ENCODE measurements at regions not wholly inside any gene's neighbourhood (a gene's known extent, or its start where the extent isn't known, plus 50 kb on each side); places are given as distances from the start of the nearest gene placed in this dataset.

DNA sequence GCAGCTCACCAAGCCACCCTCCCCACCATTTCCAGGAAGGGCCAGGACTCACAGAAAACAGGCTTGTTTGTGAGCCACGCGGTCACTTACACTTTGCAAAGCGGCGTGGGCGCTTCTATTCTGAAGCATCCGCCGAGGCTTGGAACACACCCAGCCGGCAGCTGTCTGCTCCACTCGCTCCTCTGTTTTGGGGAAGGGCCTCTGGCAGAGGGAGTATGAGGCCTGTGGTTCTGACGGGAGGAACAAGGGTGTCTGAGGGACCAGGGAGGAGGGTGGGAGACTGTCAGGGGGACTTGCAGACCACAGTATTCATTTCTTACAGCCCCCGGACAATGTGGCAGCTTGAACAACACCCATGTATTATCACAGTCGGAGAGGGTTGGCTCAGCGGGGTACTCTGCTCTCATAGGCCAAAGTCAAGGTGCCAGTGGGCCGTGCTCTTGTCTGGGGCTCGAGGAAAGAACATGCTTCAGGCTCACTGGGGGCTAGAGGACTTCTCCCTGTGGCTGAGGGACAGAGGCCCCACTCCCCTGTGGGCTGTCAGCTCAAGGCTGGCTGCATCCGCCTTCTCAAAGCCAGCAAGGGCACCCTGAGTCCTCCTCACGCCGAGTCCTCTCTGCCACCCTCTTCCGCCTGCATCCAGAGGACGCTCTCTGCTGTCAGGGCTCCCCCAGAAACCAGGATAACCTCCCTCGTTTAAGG is 60.4 kb upstream of the FAM20C start:
- Histone ChIP-seq H4K5ac (ENCODE audit: low read depth, low read length) (peak overlapping the region; percentile 48; the same call in 1 of the 2 replicates), H3K4me1 (ENCODE audit: control insufficient read depth, insufficient read depth, low read length) (peaks cover 7% of the 10 kb centered on the region; the same call in 1 of the 2 replicates), H4K20me1 (ENCODE audit: insufficient read depth, low read length) (no peaks in the 10 kb centered on the region), H3K36me3 (ENCODE audit: control insufficient read depth, insufficient read depth, low read length) (no peaks in the 10 kb centered on the region), H3K56ac (ENCODE audit: extremely low read depth, insufficient read depth, low read length) (no peak overlapping the region), H3K4me3 (ENCODE audit: insufficient read depth, low read depth, low read length) (no peak overlapping the region), H3K27me3 (ENCODE audit: control insufficient read depth, insufficient read depth, low read length) (peaks cover 11% of the 10 kb centered on the region), H4K8ac (ENCODE audit: low read depth in 2 of 2, low read length in 2 of 2) (peak overlapping the region in 1 of 2 experiments; percentile 12; a peak in 1 of 4 replicates), H2BK120ac (ENCODE audit: low read depth, low read length) (peak overlapping the region; percentile 49; the same call in 1 of the 2 replicates), H2AK5ac (ENCODE audit: low read depth, low read length) (no peak overlapping the region), H3K9me3 (ENCODE audit: control insufficient read depth, insufficient read depth, low read length) (no peaks in the 10 kb centered on the region), H3K4me2 (ENCODE audit: low read depth, low read length) (no peak overlapping the region), H3K18ac (ENCODE audit: low read depth, low read length) (no peak overlapping the region), H3K9me1 (ENCODE audit: insufficient read depth, low read length) (no peaks in the 10 kb centered on the region), H2BK15ac (ENCODE audit: low read depth, low read length) (no peak overlapping the region; the same call in 1 of the 3 replicates), H2AK9ac (replicated peaks; ENCODE audit: low read depth, low read length, poor library complexity) (peak overlapping the region; percentile 82), H3K4ac (ENCODE audit: low read depth, low read length) (0 out of 2 replicates have a peak overlapping the region, but pooled peaks have one; percentile 22), H3K9ac (ENCODE audit: low read depth, low read length) (no peak overlapping the region), H2BK20ac (ENCODE audit: low read depth, low read length) (no peak overlapping the region), H3K79me1 (ENCODE audit: low read depth in 1 of 2, low read length in 2 of 2) (no peaks in the 10 kb centered on the region), H3K14ac (replicated peaks; ENCODE audit: low read depth, low read length) (0 out of 2 replicates have a peak overlapping the region, but pooled peaks have one; percentile 48), H2AFZ (replicated peaks; ENCODE audit: low read length, poor library complexity) (peak overlapping the region; percentile 69), H3K27ac (ENCODE audit: insufficient read depth, low read length) (no peak overlapping the region), H3K23ac (ENCODE audit: low read depth, low read length) (no peak overlapping the region), H4K91ac (ENCODE audit: insufficient read depth, low read depth, low read length) (no peak overlapping the region), H2BK5ac (ENCODE audit: low read depth, low read length, poor library complexity, severe bottlenecking) (no peak overlapping the region)
- intact Hi-C loops (cut with micrococcal nuclease): no loop called here
- BruUV-seq (replicated peaks): no TSS peak
- 53% methylated on average over 4 of the region's 21 CpGs; no CpG with 5 or more reads in 1 of the 2 experiments for WGBS, 2 experiments (ENCODE audit: extremely low coverage in 2 of 2, insufficient read length in 1 of 2)
- ATAC-seq (ENCODE audit: low read depth) (no peak), DNase-seq (no peak)
- dilution Hi-C loops (cut with HindIII; ENCODE audit: low sequenced_read_pairs, unreplicated experiment): no loop called here
- in situ Hi-C loops (cut with MboI; ENCODE audit: low sequenced_read_pairs): no loop called here
- ChIA-PET POLR2A (ENCODE audit: unreplicated experiment) (no interaction called here), CTCF (no interaction called here)
- TF ChIP-seq CHD1 (IDR thresholded peaks at IDR 0.05; ENCODE audit: low read depth, low read length) (no peak), RAD21 (IDR thresholded peaks at IDR 0.05; ENCODE audit: low read length) (no peak), RCOR1 (IDR thresholded peaks at IDR 0.05; ENCODE audit: insufficient replicate concordance, low read length) (no peak), NFE2L2 (IDR thresholded peaks at IDR 0.05; ENCODE audit: low read depth, low read length) (no peak)

Measured in IMR-90 (cell line).